COLO829 (cell line): ENCODE measurements at regions not wholly inside any gene's neighbourhood (a gene's known extent, or its start where the extent isn't known, plus 50 kb on each side); places are given as distances from the start of the nearest gene placed in this dataset.

Source experiments
- DNase-seq: peaks from one replicate; pipeline ENCODE4 v3.0.0; 2012; ENCODE audit warnings: low spot score

GRCh38 chr11:127308291-127308690 is 307.7 kb upstream of the KIRREL3 start:
- no peak for DNase-seq

GRCh38 chr11:127307700-127308099 is 307.1 kb upstream of the KIRREL3 start:
- no peak for DNase-seq

GRCh38 chr11:127304634-127305033 is 304.1 kb upstream of the KIRREL3 start:
- DNase-seq = no peak

DNA sequence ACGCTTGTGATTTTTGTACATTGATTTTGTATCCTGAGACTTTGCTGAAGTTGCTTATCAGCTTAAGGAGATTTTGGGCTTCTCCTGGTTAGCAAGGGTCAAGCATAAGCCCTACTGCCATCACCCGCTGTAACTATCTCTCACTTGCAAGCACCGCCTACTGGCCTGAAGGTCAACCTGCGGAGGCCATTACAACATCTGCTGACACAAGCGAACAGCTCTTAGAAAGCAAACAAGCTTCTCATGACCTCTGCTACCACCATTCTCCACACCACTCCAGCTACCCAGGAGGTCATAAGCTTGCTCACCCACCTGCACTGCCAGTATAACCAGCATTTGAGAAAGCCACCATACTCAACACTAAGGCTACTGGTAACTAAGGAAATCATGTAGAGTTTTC is 288.4 kb upstream of the KIRREL3 start:
- DNase-seq = no peak

- DNase-seq = no peak
Measured at GRCh38 chr11:127281534-127281933, 281.0 kb upstream of the KIRREL3 start.

GRCh38 chr11:127275774-127276173 is 275.2 kb upstream of the KIRREL3 start:
- no peak for DNase-seq

GRCh38 chr11:127274328-127274676 is 273.7 kb upstream of the KIRREL3 start:
- no peak for DNase-seq

- DNase-seq = no peak
Measured at GRCh38 chr11:127273593-127274327, 273.2 kb upstream of the KIRREL3 start.

GRCh38 chr11:127270851-127271250 is 270.3 kb upstream of the KIRREL3 start:
- no peak for DNase-seq

DNA sequence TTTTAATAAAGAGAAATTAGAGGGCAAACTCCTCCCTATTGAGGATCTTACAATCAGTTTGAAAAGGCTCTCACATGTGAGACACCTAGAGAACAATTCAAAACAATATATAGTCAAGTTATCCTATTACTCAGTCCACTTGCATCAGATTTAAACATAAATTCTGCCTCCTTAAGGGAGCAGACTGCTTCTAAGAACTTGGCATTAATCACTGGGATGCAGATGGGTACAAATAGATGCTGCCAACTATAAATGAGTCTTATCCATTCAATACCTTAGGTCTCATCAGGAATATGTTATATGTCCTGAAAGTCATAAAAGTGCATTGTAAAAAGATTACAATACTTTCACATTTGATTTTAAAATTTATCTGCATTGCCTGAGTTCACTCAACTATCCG is 269.3 kb upstream of the KIRREL3 start:
- no peak for DNase-seq

DNA sequence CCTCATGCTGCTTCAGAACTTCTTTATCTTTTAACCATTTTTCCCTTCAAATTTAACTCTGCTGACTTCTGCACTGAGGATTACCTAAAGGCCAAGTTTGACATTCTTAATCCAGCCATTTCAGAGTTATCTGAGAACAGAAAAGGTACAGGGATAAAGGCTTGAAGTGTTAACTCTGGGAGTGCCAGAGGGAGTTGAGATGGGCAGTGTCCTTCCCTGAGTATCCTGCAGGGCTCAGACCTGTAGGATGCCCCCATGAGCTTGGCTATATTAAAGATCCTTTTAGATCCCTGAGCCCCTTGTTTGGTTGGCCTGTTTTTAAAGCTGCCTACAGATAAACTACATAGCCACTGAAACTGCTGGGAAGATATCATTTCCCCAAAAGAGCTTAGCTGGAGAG is 268.4 kb upstream of the KIRREL3 start:
- DNase-seq = no peak

DNA sequence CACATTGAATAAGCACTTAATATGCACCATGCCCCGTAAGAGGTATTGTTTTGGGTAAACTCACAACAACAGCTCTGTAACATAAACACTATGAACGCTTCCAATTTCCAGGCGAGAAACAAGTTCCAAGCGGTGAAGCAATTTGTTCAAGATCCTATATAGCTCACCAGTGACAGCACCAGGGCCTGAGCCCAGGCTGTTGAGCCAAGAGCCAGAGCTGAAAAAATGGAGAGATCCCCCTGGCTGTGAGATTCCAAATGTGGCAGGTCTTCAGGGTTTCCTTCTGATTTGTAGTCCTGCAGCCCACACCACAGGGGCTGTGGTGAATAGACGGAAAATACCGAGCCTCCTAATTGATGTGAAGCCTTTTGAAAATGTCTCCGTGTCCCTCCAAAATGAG is 268.0 kb upstream of the KIRREL3 start:
- no peak for DNase-seq

GRCh38 chr11:127259102-127259501 is 258.5 kb upstream of the KIRREL3 start:
- no peak for DNase-seq

DNA sequence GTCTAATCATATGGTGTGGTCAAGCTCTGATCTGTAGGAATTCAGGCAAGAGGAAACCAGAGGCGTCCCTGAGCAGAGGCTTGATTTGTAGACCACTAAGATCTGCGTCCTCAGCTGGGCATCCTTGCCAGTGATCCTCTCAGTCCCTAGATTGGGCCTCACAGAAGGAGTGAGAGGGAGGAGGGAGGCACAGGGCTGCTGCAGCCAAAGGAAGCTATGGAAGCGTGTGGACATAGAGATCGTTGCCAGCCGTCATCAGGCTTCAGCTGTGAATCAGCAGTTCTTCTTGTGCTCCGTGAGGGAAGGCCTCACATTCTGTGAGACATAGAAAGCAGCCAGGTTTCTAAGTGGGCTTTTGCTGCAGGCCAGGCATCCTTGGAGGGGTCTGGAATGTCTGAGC is 254.6 kb upstream of the KIRREL3 start:
- DNase-seq = no peak

- no peak for DNase-seq
Measured at GRCh38 chr11:127252321-127252720, 251.8 kb upstream of the KIRREL3 start.

GRCh38 chr11:127249576-127249975 is 249.0 kb upstream of the KIRREL3 start:
- no peak for DNase-seq

DNA sequence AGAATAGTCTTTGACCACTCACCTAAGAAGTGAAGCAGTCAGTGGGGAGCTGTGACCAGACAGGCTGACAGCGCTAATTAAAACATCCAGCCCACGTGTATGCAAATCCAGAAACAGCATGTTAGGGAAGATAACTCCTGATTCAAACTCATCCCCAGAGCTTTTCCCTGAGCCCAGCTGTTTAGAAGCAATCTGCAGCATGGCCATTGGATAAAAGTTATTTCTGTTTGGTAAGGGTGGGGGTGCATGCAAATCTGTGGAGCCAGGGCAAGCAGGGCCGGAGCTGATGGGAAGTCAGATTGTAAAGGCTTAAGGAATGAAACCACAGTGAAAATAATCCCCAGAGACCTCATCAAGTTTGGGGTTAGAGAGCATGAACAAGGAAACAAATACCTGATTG is 247.9 kb upstream of the KIRREL3 start:
- DNase-seq = no peak

DNA sequence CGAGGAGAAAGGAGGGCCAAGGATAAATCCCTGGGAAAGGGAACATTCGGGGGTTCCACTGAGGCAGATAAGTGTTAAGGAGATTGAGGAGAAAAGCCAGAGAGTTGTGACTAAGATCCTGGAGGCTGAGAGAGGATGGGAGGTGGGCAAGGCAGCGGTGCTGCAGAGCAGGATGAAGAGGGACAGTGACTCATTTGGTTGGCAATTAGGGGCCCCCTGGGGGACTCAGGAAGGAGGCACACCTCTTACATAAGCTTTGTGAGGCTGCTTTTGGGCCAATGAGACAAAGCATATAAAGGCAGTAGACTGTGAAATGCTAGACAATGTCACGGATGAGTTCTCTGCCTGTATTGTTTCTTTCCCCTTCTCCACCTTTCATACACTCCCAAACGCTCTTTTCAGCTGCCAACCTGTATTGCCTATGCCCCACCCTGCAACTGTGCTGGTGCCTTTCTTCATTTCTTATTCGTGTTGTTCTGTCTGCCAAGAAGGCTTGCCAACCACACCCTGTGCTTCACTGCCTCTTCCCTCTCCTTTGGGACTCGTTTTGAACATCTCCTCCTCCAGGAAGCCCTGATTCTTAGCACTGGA is 246.8 kb upstream of the KIRREL3 start:
- no peak for DNase-seq

- no peak for DNase-seq
Measured at GRCh38 chr11:127242676-127243075, 242.1 kb upstream of the KIRREL3 start.

GRCh38 chr11:127238321-127238720 is 237.8 kb upstream of the KIRREL3 start:
- no peak for DNase-seq

DNA sequence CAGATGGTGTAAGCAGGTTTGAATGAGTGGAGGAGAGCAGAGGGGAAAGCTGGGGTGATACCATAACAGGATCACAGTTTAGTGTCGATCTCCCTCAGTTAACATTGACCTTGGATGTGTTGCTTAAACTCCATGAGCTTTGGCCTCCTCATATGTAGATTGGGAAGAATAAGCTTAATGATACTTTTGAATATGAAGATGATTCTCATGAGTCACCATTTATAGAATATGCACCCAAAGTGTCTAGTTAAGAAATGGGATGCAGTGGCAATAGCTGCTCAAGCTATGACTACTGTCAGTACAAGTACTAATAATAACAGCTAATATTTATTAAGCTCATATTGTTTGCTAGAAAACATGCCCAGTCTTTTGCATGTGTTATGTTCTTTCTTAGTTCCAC is 236.2 kb upstream of the KIRREL3 start:
- DNase-seq = no peak

DNA sequence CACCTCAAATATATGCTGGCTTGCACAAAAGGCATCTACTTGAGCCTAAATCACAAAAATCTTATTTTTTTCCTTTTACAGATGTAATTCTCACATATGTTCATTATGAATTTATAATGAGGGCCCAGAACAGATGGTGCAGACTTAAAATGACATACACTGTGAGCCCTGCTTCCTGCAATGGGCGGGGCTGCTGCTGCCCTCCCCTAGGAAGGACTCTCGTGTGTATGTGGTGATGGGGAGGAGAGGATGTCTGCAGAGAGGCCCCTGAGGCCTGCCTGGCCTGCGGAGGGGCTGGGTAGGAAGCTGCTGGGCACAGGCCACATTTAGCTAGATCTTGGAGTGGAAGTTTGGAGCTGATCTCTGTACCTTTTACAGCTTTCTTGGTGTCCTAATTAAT is 233.4 kb upstream of the KIRREL3 start:
- no peak for DNase-seq

- no peak for DNase-seq
Measured at GRCh38 chr11:127230392-127230791, 229.8 kb upstream of the KIRREL3 start.

DNA sequence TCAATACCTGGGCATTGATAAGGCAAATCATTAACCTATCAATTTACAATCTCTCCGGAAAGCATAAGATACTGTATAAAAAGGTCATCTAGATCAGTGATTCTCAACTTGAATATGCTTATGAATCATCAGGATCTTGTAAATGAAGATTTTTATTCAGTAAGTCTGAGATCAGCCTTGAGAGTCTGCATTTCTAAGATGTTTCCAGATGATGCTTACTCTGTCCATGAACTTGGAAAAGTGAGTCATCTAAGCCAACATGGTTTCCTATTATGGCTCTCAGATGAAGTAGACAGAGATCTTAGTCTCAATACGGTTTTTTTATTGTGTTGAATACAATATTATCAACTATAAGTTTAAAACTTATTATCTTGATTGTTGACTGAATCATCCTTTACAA is 226.4 kb upstream of the KIRREL3 start:
- DNase-seq = peak; percentile 51
